Uterus (tissue), 3 donors: ENCODE measurements at regions not wholly inside any gene's neighbourhood (a gene's known extent, or its start where the extent isn't known, plus 50 kb on each side); places are given as distances from the start of the nearest gene placed in this dataset.
A peak's percentile ranks its signal among the peaks of the same experiment; 100 is the strongest.

ENCODE experiments used
- DNase-seq, 2 donors: peaks; one replicate each; pipeline ENCODE4 v3.0.0-alpha.2; 2019 to 2020
- H3K27ac ChIP-seq, 2 donors: fragments of 200-600 bp; sonication (generic); 1 replicate in 1 of 2; 2 replicates in 1 of 2; pipeline ENCODE4 v1.5.1; 2016 to 2018
- H3K27me3 ChIP-seq, 2 donors: fragments of 200-600 bp; sonication (generic); one replicate each; pipeline ENCODE4 v1.5.1; 2018 to 2019; ENCODE audit warnings: control low read depth in 1 of 2
- H3K36me3 ChIP-seq, 2 donors: fragments of 200-600 bp; sonication (generic); one replicate each; pipeline ENCODE4 v1.5.1; 2019; ENCODE audit warnings: control low read depth in 1 of 2
- H3K4me1 ChIP-seq, 2 donors: fragments of 200-600 bp; sonication (generic); one replicate each; pipeline ENCODE4 v1.5.1; 2018 to 2019; ENCODE audit warnings: control low read depth in 1 of 2
- H3K4me3 ChIP-seq, 2 donors: fragments of 200-600 bp; sonication (generic); 1 replicate in 1 of 2; 2 replicates in 1 of 2; pipeline ENCODE4 v1.5.1; 2018 to 2019; ENCODE audit warnings: mild to moderate bottlenecking in 1 of 2
- H3K9me3 ChIP-seq, 2 donors: fragments of 200-600 bp; sonication (generic); one replicate each; pipeline ENCODE4 v1.5.1; 2019; ENCODE audit warnings: control low read depth in 1 of 2
- CTCF ChIP-seq, 4 experiments: fragments of 200-600 bp in 2 of 4; fragments of 450-650 bp in 2 of 4; sonication (generic) in 2 of 4; IDR thresholded peaks; one replicate each; pipeline ENCODE4 v1.5.1; 2016 to 2019; ENCODE audit warnings: antibody characterized with exemption in 4 of 4, mild to moderate bottlenecking in 2 of 4, moderate library complexity in 1 of 4
- POLR2A ChIP-seq, 2 donors: fragments of 450-650 bp; IDR thresholded peaks; one replicate each; pipeline ENCODE4 v1.6.1; 2016; ENCODE audit warnings: antibody characterized with exemption in 2 of 2, mild to moderate bottlenecking in 1 of 2, moderate library complexity in 1 of 2
- intact Hi-C: fragments of 100-400 bp; cut with DNase I; formaldehyde crosslinking; loops from one replicate; pipeline ENCODE4 v1.15.1; 2023; ENCODE audit warnings: low total_unique reads
- donor health status: DM: yes; HTN: yes; CAD: no.

- no peak overlapping the region for H3K27ac ChIP-seq
These were observed 413.3 kb downstream of the PRDM2 start for GRCh38 chr1:14113271-14113670.

GRCh38 chr1:14113841-14114567 lies 414.0 kb downstream of the PRDM2 start:
- Histone ChIP-seq H3K36me3 (no peaks in the 10 kb centered on the region), H3K9me3 (no peaks in the 10 kb centered on the region), H3K27me3 (no peaks in the 10 kb centered on the region), H3K27ac (no peak overlapping the region), H3K4me1 (no peaks in the 10 kb centered on the region), H3K4me3 (no peak overlapping the region)
- DNase-seq: peak in 1 of 2 donors; percentile 32
- intact Hi-C loops: no loop called here
- TF ChIP-seq CTCF (IDR thresholded peaks at IDR 0.05) (peak in 1 of 4 experiments; percentile 40), POLR2A (IDR thresholded peaks at IDR 0.05) (no peak)

More at GRCh38 chr1:14113271-14113670, 413.3 kb downstream of the PRDM2 start:
- no peak for DNase-seq
- no peak overlapping the region for H3K4me3 ChIP-seq
- intact Hi-C loops: no loop called here
- no peak for TF ChIP-seq POLR2A (IDR thresholded peaks at IDR 0.05)
- no peak for TF ChIP-seq CTCF (IDR thresholded peaks at IDR 0.05)
- no peaks in the 10 kb centered on the region for H3K4me1 ChIP-seq
- H3K9me3 ChIP-seq: no peaks in the 10 kb centered on the region
- no peaks in the 10 kb centered on the region for H3K27me3 ChIP-seq
- no peaks in the 10 kb centered on the region for H3K36me3 ChIP-seq

- H3K27me3 ChIP-seq: no peaks in the 10 kb centered on the region
- intact Hi-C loops: no loop called here
- TF ChIP-seq POLR2A (IDR thresholded peaks at IDR 0.05): no peak
- TF ChIP-seq CTCF (IDR thresholded peaks at IDR 0.05): no peak
- no peak overlapping the region for H3K27ac ChIP-seq
- DNase-seq: no peak
- H3K36me3 ChIP-seq: no peaks in the 10 kb centered on the region
- H3K4me1 ChIP-seq: no peaks in the 10 kb centered on the region
- no peaks in the 10 kb centered on the region for H3K9me3 ChIP-seq
- H3K4me3 ChIP-seq: no peak overlapping the region
These were observed 416.0 kb downstream of the PRDM2 start for GRCh38 chr1:14115976-14116375.

GRCh38 chr1:14117700-14118099 lies 417.7 kb downstream of the PRDM2 start:
- TF ChIP-seq POLR2A (IDR thresholded peaks at IDR 0.05) (no peak), CTCF (IDR thresholded peaks at IDR 0.05) (no peak)
- no peak overlapping the region for H3K27ac ChIP-seq
- no peaks in the 10 kb centered on the region for H3K4me1 ChIP-seq
- DNase-seq: no peak
- H3K9me3 ChIP-seq: no peaks in the 10 kb centered on the region
- H3K36me3 ChIP-seq: no peaks in the 10 kb centered on the region
- intact Hi-C loops: no loop called here
- no peaks in the 10 kb centered on the region for H3K27me3 ChIP-seq
- no peak overlapping the region for H3K4me3 ChIP-seq

GRCh38 chr1:14118691-14119485 lies 418.9 kb downstream of the PRDM2 start:
- Histone ChIP-seq H3K9me3 (no peaks in the 10 kb centered on the region), H3K27me3 (no peaks in the 10 kb centered on the region), H3K4me1 (no peaks in the 10 kb centered on the region), H3K4me3 (no peak overlapping the region), H3K27ac (no peak overlapping the region), H3K36me3 (no peaks in the 10 kb centered on the region)
- no peak for TF ChIP-seq POLR2A (IDR thresholded peaks at IDR 0.05)
- TF ChIP-seq CTCF (IDR thresholded peaks at IDR 0.05): no peak
- DNase-seq: no peak
- intact Hi-C loops: no loop called here
